ENCODE measurements at regions not wholly inside any gene's neighbourhood (a gene's known extent, or its start where the extent isn't known, plus 50 kb on each side); places are given as distances from the start of the nearest gene placed in this dataset.

GRCh38 chr20:23152902-23153301 lies 66.8 kb upstream of the CD93 start:
- intact Hi-C loops (cut with DNase I; ENCODE audit: low total_unique reads) (no loop called here), in situ Hi-C loops (cut with MboI; ENCODE audit: low pct_ligation_motif_present in 1 of 4, low pct_unique_long_range_greater_than_20kb in 1 of 4, low sequenced_read_pairs in 3 of 4) (no loop called here)
- H3K4me3 ChIP-seq = no peak overlapping the region
- H3K36me3 ChIP-seq = no peaks in the 10 kb centered on the region
- DNase-seq = no peak
- H3K27me3 ChIP-seq = no peaks in the 10 kb centered on the region
- H3K27ac ChIP-seq = peak overlapping the region in 2 of 4 donors; percentile 2 to 34
- peaks cover 0 to 30% (median 1%) of the 10 kb centered on the region in 4 donors for H3K4me1 ChIP-seq
- TF ChIP-seq POLR2AphosphoS5 (IDR thresholded peaks at IDR 0.05) (no peak), POLR2A (IDR thresholded peaks at IDR 0.05) (no peak), EP300 (IDR thresholded peaks at IDR 0.05; ENCODE audit: low read depth) (no peak), CTCF (IDR thresholded peaks at IDR 0.05) (no peak)
- whole genome bisulfite sequencing, 2 donors (ENCODE audit: low coverage in 1 of 2) = 90% methylated on average over 3 of the region's 3 CpGs; no CpG with 5 or more reads in 1 of the 2 donors
- H3K9me3 ChIP-seq = no peaks in the 10 kb centered on the region

GRCh38 chr20:23152308-23152892 lies 66.3 kb upstream of the CD93 start:
- peak overlapping the region in 3 of 4 donors; percentile 13 to 35 (median 34) for H3K27ac ChIP-seq
- no peaks in the 10 kb centered on the region for H3K9me3 ChIP-seq
- in situ Hi-C loops (cut with MboI; ENCODE audit: low pct_ligation_motif_present in 1 of 4, low pct_unique_long_range_greater_than_20kb in 1 of 4, low sequenced_read_pairs in 3 of 4) (no loop called here), intact Hi-C loops (cut with DNase I; ENCODE audit: low total_unique reads) (no loop called here)
- H3K4me3 ChIP-seq = no peak overlapping the region
- peak; percentile 49 for DNase-seq
- WGBS, 2 donors (ENCODE audit: low coverage in 1 of 2) = 20 to 59% methylated on average over 1 to 9 of the region's 9 CpGs
- peaks cover 0 to 34% (median 3%) of the 10 kb centered on the region in 4 donors for H3K4me1 ChIP-seq
- TF ChIP-seq EP300 (IDR thresholded peaks at IDR 0.05; ENCODE audit: low read depth) = peak; percentile 57
- peak; percentile 49 to 63 (median 58) for TF ChIP-seq POLR2AphosphoS5 (IDR thresholded peaks at IDR 0.05)
- TF ChIP-seq CTCF (IDR thresholded peaks at IDR 0.05) = no peak
- no peaks in the 10 kb centered on the region for H3K27me3 ChIP-seq
- no peaks in the 10 kb centered on the region for H3K36me3 ChIP-seq

- Histone ChIP-seq H3K27me3 (no peaks in the 10 kb centered on the region), H3K36me3 (no peaks in the 10 kb centered on the region), H3K9me3 (no peaks in the 10 kb centered on the region), H3K27ac (peak overlapping the region in 3 of 4 donors; percentile 13 to 35 (median 34)), H3K4me1 (peaks cover 0 to 32% (median 3%) of the 10 kb centered on the region in 4 donors), H3K4me3 (no peak overlapping the region)
- in situ Hi-C loops (cut with MboI; ENCODE audit: low pct_ligation_motif_present in 1 of 4, low pct_unique_long_range_greater_than_20kb in 1 of 4, low sequenced_read_pairs in 3 of 4) = no loop called here
- no peak for DNase-seq
- TF ChIP-seq POLR2AphosphoS5 (IDR thresholded peaks at IDR 0.05) (no peak), EP300 (IDR thresholded peaks at IDR 0.05; ENCODE audit: low read depth) (no peak), CTCF (IDR thresholded peaks at IDR 0.05) (no peak), POLR2A (IDR thresholded peaks at IDR 0.05) (no peak)
- WGBS, 2 donors (ENCODE audit: low coverage in 1 of 2) = 75% methylated on average over 8 of the region's 8 CpGs; no CpG with 5 or more reads in 1 of the 2 donors
- intact Hi-C loops (cut with DNase I; ENCODE audit: low total_unique reads) = no loop called here
These were observed 65.8 kb upstream of the CD93 start for GRCh38 chr20:23151885-23152284.

GRCh38 chr20:23151008-23151703 lies 65.0 kb upstream of the CD93 start:
- WGBS, 2 donors (ENCODE audit: low coverage in 1 of 2) = 86 to 87% methylated on average over 3 to 7 of the region's 8 CpGs
- Histone ChIP-seq H3K36me3 (no peaks in the 10 kb centered on the region), H3K27me3 (no peaks in the 10 kb centered on the region), H3K9me3 (no peaks in the 10 kb centered on the region), H3K4me3 (no peak overlapping the region), H3K4me1 (peaks cover 0 to 30% (median 3%) of the 10 kb centered on the region in 4 donors), H3K27ac (no peak overlapping the region)
- TF ChIP-seq CTCF (IDR thresholded peaks at IDR 0.05) (no peak), EP300 (IDR thresholded peaks at IDR 0.05; ENCODE audit: low read depth) (no peak)
- no peak for DNase-seq
- intact Hi-C loops (cut with DNase I; ENCODE audit: low total_unique reads) = no loop called here
- in situ Hi-C loops (cut with MboI; ENCODE audit: low pct_ligation_motif_present in 1 of 4, low pct_unique_long_range_greater_than_20kb in 1 of 4, low sequenced_read_pairs in 3 of 4) = no loop called here

Data from transverse colon (tissue), 4 donors.